ENCODE measurements at regions not wholly inside any gene's neighbourhood (a gene's known extent, or its start where the extent isn't known, plus 50 kb on each side); places are given as distances from the start of the nearest gene placed in this dataset.

DNA sequence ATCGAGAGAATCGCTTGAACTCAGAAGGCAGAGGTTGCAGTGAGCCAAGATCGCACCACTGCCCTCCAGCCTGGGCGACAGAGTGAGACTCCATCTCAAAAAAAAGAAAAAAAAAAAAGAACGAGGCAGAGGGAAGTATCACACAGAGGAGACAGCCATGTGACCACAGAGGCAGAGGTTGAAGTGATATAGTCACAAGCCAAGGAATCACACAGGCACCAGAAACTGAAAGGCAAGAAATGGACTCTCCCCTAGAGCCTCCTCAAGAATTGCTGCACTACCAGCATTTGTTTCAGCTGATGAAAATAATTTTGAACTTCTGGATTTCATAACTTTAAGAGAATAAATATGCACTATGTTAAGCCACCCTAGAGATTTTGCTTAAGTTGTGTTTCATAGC, 459.6 kb downstream of the PTPRC start (continued):
- TF ChIP-seq, protein P1, sequence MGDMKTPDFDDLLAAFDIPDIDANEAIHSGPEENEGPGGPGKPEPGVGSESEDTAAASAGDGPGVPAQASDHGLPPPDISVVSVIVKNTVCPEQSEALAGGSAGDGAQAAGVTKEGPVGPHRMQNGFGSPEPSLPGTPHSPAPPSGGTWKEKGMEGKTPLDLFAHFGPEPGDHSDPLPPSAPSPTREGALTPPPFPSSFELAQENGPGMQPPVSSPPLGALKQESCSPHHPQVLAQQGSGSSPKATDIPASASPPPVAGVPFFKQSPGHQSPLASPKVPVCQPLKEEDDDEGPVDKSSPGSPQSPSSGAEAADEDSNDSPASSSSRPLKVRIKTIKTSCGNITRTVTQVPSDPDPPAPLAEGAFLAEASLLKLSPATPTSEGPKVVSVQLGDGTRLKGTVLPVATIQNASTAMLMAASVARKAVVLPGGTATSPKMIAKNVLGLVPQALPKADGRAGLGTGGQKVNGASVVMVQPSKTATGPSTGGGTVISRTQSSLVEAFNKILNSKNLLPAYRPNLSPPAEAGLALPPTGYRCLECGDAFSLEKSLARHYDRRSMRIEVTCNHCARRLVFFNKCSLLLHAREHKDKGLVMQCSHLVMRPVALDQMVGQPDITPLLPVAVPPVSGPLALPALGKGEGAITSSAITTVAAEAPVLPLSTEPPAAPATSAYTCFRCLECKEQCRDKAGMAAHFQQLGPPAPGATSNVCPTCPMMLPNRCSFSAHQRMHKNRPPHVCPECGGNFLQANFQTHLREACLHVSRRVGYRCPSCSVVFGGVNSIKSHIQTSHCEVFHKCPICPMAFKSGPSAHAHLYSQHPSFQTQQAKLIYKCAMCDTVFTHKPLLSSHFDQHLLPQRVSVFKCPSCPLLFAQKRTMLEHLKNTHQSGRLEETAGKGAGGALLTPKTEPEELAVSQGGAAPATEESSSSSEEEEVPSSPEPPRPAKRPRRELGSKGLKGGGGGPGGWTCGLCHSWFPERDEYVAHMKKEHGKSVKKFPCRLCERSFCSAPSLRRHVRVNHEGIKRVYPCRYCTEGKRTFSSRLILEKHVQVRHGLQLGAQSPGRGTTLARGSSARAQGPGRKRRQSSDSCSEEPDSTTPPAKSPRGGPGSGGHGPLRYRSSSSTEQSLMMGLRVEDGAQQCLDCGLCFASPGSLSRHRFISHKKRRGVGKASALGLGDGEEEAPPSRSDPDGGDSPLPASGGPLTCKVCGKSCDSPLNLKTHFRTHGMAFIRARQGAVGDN (CRISPR knock-in tag; IDR thresholded peaks at IDR 0.05) = no peak
- no peak for TF ChIP-seq REST (IDR thresholded peaks at IDR 0.05; ENCODE audit: borderline replicate concordance in 1 of 2, low read depth in 1 of 2, low read length in 2 of 2)
- TF ChIP-seq GABPA (IDR thresholded peaks at IDR 0.05; ENCODE audit: low read depth, low read length) = no peak
- no peak for TF ChIP-seq GABPA (CRISPR knock-in tag; IDR thresholded peaks at IDR 0.05; ENCODE audit: low read depth)

GRCh38 chr1:199101139-199101538, 462.3 kb downstream of the PTPRC start:
- Histone ChIP-seq H3K36me3 (replicated peaks in 1 of 2; ENCODE audit: control insufficient read depth in 1 of 2, insufficient read depth in 2 of 2, low read length in 2 of 2) (no peaks in the 10 kb centered on the region), H3K27me3 (ENCODE audit: control insufficient read depth in 1 of 2, insufficient read depth in 2 of 2, low read length in 2 of 2) (no peaks in the 10 kb centered on the region), H3K9ac (ENCODE audit: insufficient read depth, low read depth, low read length) (no peak overlapping the region), H3K4me2 (ENCODE audit: low read depth, low read length) (no peak overlapping the region), H3K4me1 (ENCODE audit: insufficient read depth, low read length) (no peaks in the 10 kb centered on the region), H3K27ac (ENCODE audit: extremely low read length, insufficient read depth, low read length) (no peak overlapping the region), H3K79me2 (ENCODE audit: insufficient read depth, low read length) (no peaks in the 10 kb centered on the region), H4K20me1 (ENCODE audit: insufficient read depth, low read length) (no peaks in the 10 kb centered on the region), H2AFZ (ENCODE audit: low read length) (no peak overlapping the region), H3K4me3 (replicated peaks in 1 of 3; ENCODE audit: insufficient read depth in 1 of 3, low read depth in 2 of 3, low read length in 3 of 3) (no peak overlapping the region), H3K9me3 (ENCODE audit: low read length) (no peaks in the 10 kb centered on the region; the same call in 1 of the 2 replicates)
- no peak for DNase-seq (ENCODE audit: low spot score)
- 18% methylated on average over 5 of the region's 5 CpGs for WGBS (ENCODE audit: low lambda C conversion rate)
- BruUV-seq (replicated peaks) = no TSS peak
- POLR2A ChIA-PET = no interaction called here
- no peak for FAIRE-seq
- intact Hi-C loops (cut with micrococcal nuclease; ENCODE audit: unreplicated experiment) = no loop called here
- in situ Hi-C loops (cut with HindIII; ENCODE audit: extremely low pct_ligation_motif_present, low pct_unique_long_range_greater_than_20kb) = loop anchor here (25.0 kb wide), 1 partner anchor 339 kb away; no protein-coding TSS in a partner anchor
- ATAC-seq = no peak
- CTCF ChIA-PET (ENCODE audit: low intra/inter-chr PET ratio, low total read pairs) = no interaction called here
- TF ChIP-seq IRF9 (CRISPR knock-in tag; IDR thresholded peaks at IDR 0.05; ENCODE audit: borderline replicate concordance) (no peak), SOX6 (IDR thresholded peaks at IDR 0.05) (no peak), SOX6 (CRISPR knock-in tag; IDR thresholded peaks at IDR 0.05) (no peak)
- TF ChIP-seq, protein P2, sequence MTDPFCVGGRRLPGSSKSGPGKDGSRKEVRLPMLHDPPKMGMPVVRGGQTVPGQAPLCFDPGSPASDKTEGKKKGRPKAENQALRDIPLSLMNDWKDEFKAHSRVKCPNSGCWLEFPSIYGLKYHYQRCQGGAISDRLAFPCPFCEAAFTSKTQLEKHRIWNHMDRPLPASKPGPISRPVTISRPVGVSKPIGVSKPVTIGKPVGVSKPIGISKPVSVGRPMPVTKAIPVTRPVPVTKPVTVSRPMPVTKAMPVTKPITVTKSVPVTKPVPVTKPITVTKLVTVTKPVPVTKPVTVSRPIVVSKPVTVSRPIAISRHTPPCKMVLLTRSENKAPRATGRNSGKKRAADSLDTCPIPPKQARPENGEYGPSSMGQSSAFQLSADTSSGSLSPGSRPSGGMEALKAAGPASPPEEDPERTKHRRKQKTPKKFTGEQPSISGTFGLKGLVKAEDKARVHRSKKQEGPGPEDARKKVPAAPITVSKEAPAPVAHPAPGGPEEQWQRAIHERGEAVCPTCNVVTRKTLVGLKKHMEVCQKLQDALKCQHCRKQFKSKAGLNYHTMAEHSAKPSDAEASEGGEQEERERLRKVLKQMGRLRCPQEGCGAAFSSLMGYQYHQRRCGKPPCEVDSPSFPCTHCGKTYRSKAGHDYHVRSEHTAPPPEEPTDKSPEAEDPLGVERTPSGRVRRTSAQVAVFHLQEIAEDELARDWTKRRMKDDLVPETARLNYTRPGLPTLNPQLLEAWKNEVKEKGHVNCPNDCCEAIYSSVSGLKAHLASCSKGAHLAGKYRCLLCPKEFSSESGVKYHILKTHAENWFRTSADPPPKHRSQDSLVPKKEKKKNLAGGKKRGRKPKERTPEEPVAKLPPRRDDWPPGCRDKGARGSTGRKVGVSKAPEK (CRISPR knock-in tag; IDR thresholded peaks at IDR 0.05; ENCODE audit: borderline replicate concordance) = no peak
- TF ChIP-seq, protein P3, sequence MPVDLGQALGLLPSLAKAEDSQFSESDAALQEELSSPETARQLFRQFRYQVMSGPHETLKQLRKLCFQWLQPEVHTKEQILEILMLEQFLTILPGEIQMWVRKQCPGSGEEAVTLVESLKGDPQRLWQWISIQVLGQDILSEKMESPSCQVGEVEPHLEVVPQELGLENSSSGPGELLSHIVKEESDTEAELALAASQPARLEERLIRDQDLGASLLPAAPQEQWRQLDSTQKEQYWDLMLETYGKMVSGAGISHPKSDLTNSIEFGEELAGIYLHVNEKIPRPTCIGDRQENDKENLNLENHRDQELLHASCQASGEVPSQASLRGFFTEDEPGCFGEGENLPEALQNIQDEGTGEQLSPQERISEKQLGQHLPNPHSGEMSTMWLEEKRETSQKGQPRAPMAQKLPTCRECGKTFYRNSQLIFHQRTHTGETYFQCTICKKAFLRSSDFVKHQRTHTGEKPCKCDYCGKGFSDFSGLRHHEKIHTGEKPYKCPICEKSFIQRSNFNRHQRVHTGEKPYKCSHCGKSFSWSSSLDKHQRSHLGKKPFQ (CRISPR knock-in tag; IDR thresholded peaks at IDR 0.05; ENCODE audit: insufficient replicate concordance) = no peak
